ENCODE measurements at regions not wholly inside any gene's neighbourhood (a gene's known extent, or its start where the extent isn't known, plus 50 kb on each side); places are given as distances from the start of the nearest gene placed in this dataset.
A peak's percentile ranks its signal among the peaks of the same experiment; 100 is the strongest.

- no peak for TF ChIP-seq CTCF (conservative IDR thresholded peaks at IDR 0.05)
- H3K27ac ChIP-seq = no peak overlapping the region
Measured at GRCh38 chr12:30858471-30858870, 68.1 kb upstream of the TSPAN11 start.

GRCh38 chr12:30853561-30854133 is 72.9 kb upstream of the TSPAN11 start:
- TF ChIP-seq CTCF (conservative IDR thresholded peaks at IDR 0.05) = no peak
- H3K27ac ChIP-seq = no peak overlapping the region

GRCh38 chr12:30850684-30851083 is 75.9 kb upstream of the TSPAN11 start:
- no peak overlapping the region for H3K27ac ChIP-seq
- TF ChIP-seq CTCF (conservative IDR thresholded peaks at IDR 0.05) = no peak

GRCh38 chr12:30847259-30847658 is 79.3 kb upstream of the TSPAN11 start:
- no peak overlapping the region for H3K27ac ChIP-seq
- peak; percentile 93 for TF ChIP-seq CTCF (conservative IDR thresholded peaks at IDR 0.05)

GRCh38 chr12:30846776-30847175 is 79.8 kb upstream of the TSPAN11 start:
- no peak overlapping the region for H3K27ac ChIP-seq
- no peak for TF ChIP-seq CTCF (conservative IDR thresholded peaks at IDR 0.05)

- no peak for TF ChIP-seq CTCF (conservative IDR thresholded peaks at IDR 0.05)
Measured at GRCh38 chr12:30845676-30846075, 80.9 kb upstream of the TSPAN11 start.

GRCh38 chr12:30843211-30843610 is 83.3 kb upstream of the TSPAN11 start:
- no peak overlapping the region for H3K27ac ChIP-seq

More at GRCh38 chr12:30845676-30846075, 80.9 kb upstream of the TSPAN11 start:
- H3K27ac ChIP-seq = no peak overlapping the region

More at GRCh38 chr12:30843211-30843610, 83.3 kb upstream of the TSPAN11 start:
- TF ChIP-seq CTCF (conservative IDR thresholded peaks at IDR 0.05) = no peak

All from VCaP (cell line).